Ectodermal cell (in vitro differentiated cells): ENCODE measurements at regions not wholly inside any gene's neighbourhood (a gene's known extent, or its start where the extent isn't known, plus 50 kb on each side); places are given as distances from the start of the nearest gene placed in this dataset.

Experiments used
- H3K27ac ChIP-seq: 2 replicates; pipeline ENCODE4 v1.7.0; 2013; ENCODE audit warnings: mild to moderate bottlenecking, low read depth, low read length; ENCODE audit not compliant: insufficient read depth, poor library complexity, severe bottlenecking
- H3K27me3 ChIP-seq: 2 replicates; pipeline ENCODE4 v1.7.0; 2013; ENCODE audit warnings: mild to moderate bottlenecking, low read length; ENCODE audit not compliant: insufficient read depth, control insufficient read depth, poor library complexity, severe bottlenecking
- H3K36me3 ChIP-seq: one replicate; pipeline ENCODE4 v1.7.0; 2013; ENCODE audit warnings: low read length; ENCODE audit not compliant: control insufficient read depth, insufficient read depth
- H3K4me1 ChIP-seq: one replicate; pipeline ENCODE4 v1.7.0; 2013; ENCODE audit warnings: low read length; ENCODE audit not compliant: control insufficient read depth, insufficient read depth
- H3K4me3 ChIP-seq: 2 replicates; pipeline ENCODE4 v1.7.0; 2013; ENCODE audit warnings: low read depth, low read length, control low read depth; ENCODE audit not compliant: insufficient read depth
- H3K9me3 ChIP-seq: 2 replicates; pipeline ENCODE4 v1.7.0; 2013; ENCODE audit warnings: mild to moderate bottlenecking, low read length, moderate library complexity; ENCODE audit not compliant: control insufficient read depth
- WGBS, 2 experiments: methylation state at CpG; one replicate each; pipeline ENCODE4 v1.1.7; 2013; ENCODE audit warnings: missing lambda C conversion rate in 2 of 2; 5-methylcytosine and 5-hydroxymethylcytosine counted together

DNA sequence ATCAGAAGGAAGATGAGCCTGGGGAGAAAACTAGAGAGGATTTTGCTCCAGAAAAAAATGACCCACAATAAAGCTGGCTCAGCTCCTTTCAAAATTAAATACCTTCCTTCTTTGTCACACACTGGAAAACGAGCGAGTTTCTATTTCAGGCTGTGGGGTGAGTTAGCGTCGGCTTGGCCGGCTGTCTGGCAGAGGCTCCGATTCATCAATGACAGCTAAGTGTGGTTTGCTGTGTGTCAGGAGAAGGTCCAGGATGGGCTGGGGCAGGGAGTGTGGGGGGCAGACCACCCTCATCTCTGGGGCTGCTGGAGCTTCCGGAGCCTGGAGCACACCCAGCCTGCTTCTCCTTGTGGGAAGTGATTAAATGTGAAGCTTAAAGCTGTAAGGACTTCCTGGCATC lies 120.2 kb downstream of the ETS2 start:
- Histone ChIP-seq H3K9me3 (no peaks in the 10 kb centered on the region), H3K36me3 (no peaks in the 10 kb centered on the region), H3K27ac (no peak overlapping the region), H3K27me3 (no peaks in the 10 kb centered on the region), H3K4me1 (no peaks in the 10 kb centered on the region), H3K4me3 (no peak overlapping the region)
- 85 to 94% methylated on average over 7 of the region's 7 CpGs for WGBS, 2 experiments

DNA sequence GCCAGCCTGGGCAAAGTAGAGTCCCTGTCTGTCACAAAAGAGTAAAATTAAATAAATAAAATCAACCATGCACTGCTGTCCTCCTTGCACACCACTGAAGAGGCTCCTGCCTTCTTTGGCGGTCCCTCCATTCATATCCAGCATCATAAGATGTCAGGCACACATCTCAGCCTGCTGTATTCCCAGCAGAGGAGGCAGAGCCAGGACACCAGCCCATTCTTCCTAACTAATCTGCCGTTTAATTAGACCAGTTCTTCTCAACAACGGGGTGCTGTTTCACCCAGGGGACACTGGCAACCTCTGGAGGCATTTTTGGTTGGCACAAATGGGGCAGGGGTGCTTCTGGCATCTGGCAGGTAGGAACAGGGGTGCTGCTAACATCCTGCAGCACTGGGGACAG lies 119.7 kb downstream of the ETS2 start:
- no peaks in the 10 kb centered on the region for H3K4me1 ChIP-seq
- no peaks in the 10 kb centered on the region for H3K27me3 ChIP-seq
- H3K27ac ChIP-seq: no peak overlapping the region
- H3K4me3 ChIP-seq: no peak overlapping the region
- no peaks in the 10 kb centered on the region for H3K36me3 ChIP-seq
- no peaks in the 10 kb centered on the region for H3K9me3 ChIP-seq
- 82 to 86% methylated on average over 3 of the region's 3 CpGs for WGBS, 2 experiments

GRCh38 chr21:38924954-38925353 lies 119.2 kb downstream of the ETS2 start:
- H3K4me3 ChIP-seq: no peak overlapping the region
- H3K4me1 ChIP-seq: no peaks in the 10 kb centered on the region
- 94 to 96% methylated on average over 5 of the region's 5 CpGs for WGBS, 2 experiments
- H3K9me3 ChIP-seq: no peaks in the 10 kb centered on the region
- H3K36me3 ChIP-seq: no peaks in the 10 kb centered on the region
- H3K27ac ChIP-seq: no peak overlapping the region
- no peaks in the 10 kb centered on the region for H3K27me3 ChIP-seq

- Histone ChIP-seq H3K4me3 (no peak overlapping the region), H3K27me3 (no peaks in the 10 kb centered on the region), H3K36me3 (no peaks in the 10 kb centered on the region), H3K4me1 (no peaks in the 10 kb centered on the region), H3K9me3 (no peaks in the 10 kb centered on the region), H3K27ac (no peak overlapping the region)
- 91 to 94% methylated on average over 4 of the region's 4 CpGs for WGBS, 2 experiments
Observed at GRCh38 chr21:38923429-38923828, 117.7 kb downstream of the ETS2 start.

GRCh38 chr21:38922474-38923235 lies 116.9 kb downstream of the ETS2 start:
- 86 to 94% methylated on average over 6 of the region's 6 CpGs for WGBS, 2 experiments
- Histone ChIP-seq H3K4me1 (no peaks in the 10 kb centered on the region), H3K9me3 (no peaks in the 10 kb centered on the region), H3K27ac (no peak overlapping the region), H3K4me3 (no peak overlapping the region), H3K36me3 (no peaks in the 10 kb centered on the region), H3K27me3 (no peaks in the 10 kb centered on the region)

- Histone ChIP-seq H3K27me3 (no peaks in the 10 kb centered on the region), H3K9me3 (no peaks in the 10 kb centered on the region), H3K36me3 (no peaks in the 10 kb centered on the region), H3K27ac (no peak overlapping the region), H3K4me3 (no peak overlapping the region), H3K4me1 (no peaks in the 10 kb centered on the region)
- 92% methylated on average over 7 of the region's 7 CpGs for WGBS, 2 experiments
Observed at GRCh38 chr21:38921511-38922251, 116.0 kb downstream of the ETS2 start.

GRCh38 chr21:38920631-38921398 lies 115.1 kb downstream of the ETS2 start:
- Histone ChIP-seq H3K36me3 (no peaks in the 10 kb centered on the region), H3K4me1 (no peaks in the 10 kb centered on the region), H3K27me3 (no peaks in the 10 kb centered on the region), H3K9me3 (no peaks in the 10 kb centered on the region), H3K27ac (no peak overlapping the region), H3K4me3 (no peak overlapping the region)
- WGBS, 2 experiments: 80 to 83% methylated on average over 8 of the region's 8 CpGs

DNA sequence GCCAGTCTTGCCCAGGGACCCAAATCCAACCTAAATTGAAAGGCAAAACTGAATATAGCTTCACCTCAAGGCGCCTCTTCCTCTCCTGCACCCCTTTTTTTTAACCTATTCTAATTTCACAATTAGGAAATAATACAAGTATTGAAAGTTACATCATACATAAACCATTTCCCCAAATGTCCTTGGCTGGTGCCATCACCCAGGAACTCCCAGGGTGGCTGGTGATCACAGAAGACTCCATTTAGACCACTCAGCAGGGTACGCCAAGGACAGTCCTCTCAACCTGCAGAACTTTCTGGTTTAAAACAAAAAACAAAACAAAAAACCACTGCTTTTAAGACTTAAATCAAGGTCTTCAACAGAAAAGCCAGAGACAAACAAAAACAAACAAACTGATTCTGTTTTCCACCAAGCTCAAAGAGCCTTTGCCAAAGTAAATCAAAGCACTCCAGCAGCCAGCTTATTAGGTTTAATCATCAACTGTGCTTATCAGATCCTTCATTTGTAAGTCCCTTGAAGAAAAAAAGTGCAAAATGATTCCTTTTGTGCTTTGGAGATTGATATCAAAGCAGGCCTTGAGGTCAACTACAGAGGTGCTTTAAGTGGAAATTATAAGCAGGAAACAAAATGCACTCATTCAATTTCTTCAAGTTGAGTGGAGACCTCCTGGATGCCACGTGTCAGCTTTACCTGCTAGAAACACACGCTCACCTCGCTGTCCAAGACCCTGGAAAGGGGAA lies 113.0 kb downstream of the ETS2 start:
- WGBS, 2 experiments: 89 to 95% methylated on average over 5 of the region's 5 CpGs

GRCh38 chr21:38917043-38917774 lies 111.5 kb downstream of the ETS2 start:
- H3K27me3 ChIP-seq: peaks cover 16% of the 10 kb centered on the region
- H3K36me3 ChIP-seq: no peaks in the 10 kb centered on the region
- no peaks in the 10 kb centered on the region for H3K9me3 ChIP-seq
- H3K4me1 ChIP-seq: peaks cover 17% of the 10 kb centered on the region
- H3K27ac ChIP-seq: no peak overlapping the region
- 71 to 74% methylated on average over 12 of the region's 12 CpGs for WGBS, 2 experiments
- no peak overlapping the region for H3K4me3 ChIP-seq

More for the DNA sequence above, 113.0 kb downstream of the ETS2 start:
- Histone ChIP-seq H3K27me3 (peaks cover under 1% of the 10 kb centered on the region), H3K36me3 (no peaks in the 10 kb centered on the region), H3K4me3 (no peak overlapping the region), H3K27ac (no peak overlapping the region), H3K9me3 (no peaks in the 10 kb centered on the region), H3K4me1 (peaks cover 9% of the 10 kb centered on the region)
